GM20000 (cell line): ENCODE measurements at regions not wholly inside any gene's neighbourhood (a gene's known extent, or its start where the extent isn't known, plus 50 kb on each side); places are given as distances from the start of the nearest gene placed in this dataset.

Experiments
- DNase-seq: peaks from one replicate; pipeline ENCODE4 v3.0.0; 2012; ENCODE audit warnings: low spot score
- TF ChIP-seq, protein P1 (sequence below): IDR thresholded peaks from 2 replicates; pipeline ENCODE4 v1.5.1; 2012; ENCODE audit warnings: mild to moderate bottlenecking, control low read depth; ENCODE audit errors: extremely low read depth, missing control alignments

DNA sequence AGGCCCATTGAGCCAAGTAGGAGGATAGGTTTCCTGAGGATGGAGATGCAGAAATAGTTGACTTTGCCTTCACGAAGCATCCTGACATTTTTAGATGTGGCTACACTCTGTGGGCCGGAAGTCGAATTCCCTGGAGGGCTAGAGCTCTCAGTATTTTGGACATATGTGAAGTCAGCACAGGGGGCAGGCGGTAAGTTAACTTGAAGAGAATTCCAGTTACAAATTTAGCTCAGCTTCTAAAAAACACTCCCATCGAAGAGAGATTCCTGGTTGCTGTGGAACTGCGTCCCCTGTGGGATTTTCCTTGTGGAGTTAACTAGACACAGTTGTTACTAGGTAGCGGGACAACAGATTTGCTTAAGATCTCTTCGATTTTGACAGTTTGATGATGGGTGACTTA, 161.9 kb upstream of the RGMA start:
- DNase-seq: no peak
- TF ChIP-seq, protein P1, sequence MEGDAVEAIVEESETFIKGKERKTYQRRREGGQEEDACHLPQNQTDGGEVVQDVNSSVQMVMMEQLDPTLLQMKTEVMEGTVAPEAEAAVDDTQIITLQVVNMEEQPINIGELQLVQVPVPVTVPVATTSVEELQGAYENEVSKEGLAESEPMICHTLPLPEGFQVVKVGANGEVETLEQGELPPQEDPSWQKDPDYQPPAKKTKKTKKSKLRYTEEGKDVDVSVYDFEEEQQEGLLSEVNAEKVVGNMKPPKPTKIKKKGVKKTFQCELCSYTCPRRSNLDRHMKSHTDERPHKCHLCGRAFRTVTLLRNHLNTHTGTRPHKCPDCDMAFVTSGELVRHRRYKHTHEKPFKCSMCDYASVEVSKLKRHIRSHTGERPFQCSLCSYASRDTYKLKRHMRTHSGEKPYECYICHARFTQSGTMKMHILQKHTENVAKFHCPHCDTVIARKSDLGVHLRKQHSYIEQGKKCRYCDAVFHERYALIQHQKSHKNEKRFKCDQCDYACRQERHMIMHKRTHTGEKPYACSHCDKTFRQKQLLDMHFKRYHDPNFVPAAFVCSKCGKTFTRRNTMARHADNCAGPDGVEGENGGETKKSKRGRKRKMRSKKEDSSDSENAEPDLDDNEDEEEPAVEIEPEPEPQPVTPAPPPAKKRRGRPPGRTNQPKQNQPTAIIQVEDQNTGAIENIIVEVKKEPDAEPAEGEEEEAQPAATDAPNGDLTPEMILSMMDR: no peak

DNA sequence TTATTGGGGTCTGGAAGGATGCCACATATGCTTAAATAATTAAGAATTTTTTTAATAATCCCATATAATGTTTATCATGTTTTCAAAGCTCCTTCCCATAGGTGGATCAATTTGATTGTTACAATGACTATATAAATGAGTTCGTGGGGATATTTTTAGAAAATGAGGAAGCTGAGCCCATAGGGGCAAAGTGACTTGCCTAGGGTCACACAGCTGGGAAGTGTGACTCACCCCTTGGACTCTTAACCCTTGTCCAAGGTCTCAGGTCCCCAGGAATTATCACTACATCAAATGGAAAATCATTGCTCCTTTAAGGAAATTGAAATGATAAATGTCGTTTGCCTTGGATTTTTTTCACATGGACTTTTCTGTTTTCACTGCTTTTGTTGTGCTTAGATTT, 161.2 kb upstream of the RGMA start:
- no peak for DNase-seq
- TF ChIP-seq, protein P1: no peak

DNA sequence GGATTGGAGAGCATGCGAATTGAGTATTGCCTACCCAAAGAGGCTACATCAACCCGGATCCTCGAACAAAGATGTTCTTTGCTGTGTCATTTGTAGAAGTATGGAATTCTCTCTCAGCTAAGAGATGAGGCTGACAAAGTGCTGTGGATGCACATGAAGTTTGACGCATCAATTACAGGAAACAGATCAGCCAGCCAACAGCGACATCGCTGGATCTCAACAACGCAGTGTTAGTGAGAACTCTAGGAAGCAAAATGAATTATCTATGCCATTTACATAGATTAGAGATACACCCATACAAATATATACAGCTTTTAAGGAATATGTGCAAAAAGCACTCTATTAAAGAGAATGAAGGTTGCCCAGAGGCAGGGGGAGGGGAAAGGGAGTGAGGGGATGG, 160.6 kb upstream of the RGMA start:
- TF ChIP-seq, protein P1: no peak
- DNase-seq: no peak

DNA sequence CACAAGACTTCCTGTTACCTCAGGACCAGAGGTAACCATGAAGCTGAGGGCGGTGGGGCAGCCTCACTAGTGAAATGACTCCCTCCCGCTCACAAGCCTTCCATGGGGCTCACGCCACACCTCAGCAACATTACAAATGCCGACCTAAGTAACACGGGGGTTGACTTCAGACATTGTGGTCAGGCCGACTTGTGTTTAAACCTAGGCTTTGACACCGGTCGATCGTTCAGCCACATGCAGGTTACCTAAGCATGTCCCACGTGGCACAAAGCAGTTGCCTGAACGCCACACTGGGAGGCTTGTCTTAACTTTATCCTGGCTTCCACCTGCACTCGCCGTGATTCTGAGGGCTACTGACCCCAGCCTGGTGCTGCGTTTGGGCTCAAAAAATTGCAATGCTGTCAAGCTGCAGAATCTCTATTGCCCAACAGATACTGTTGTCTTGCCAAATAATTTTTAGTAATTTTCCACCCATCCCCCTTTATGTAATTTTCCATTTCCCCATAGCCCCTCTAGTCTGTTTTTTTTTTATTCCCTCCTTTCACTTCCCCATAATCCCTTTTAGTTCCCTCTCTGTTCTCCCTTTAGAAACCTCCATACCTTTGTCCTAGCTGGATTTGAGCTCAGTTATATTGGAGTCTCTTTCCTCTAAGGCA, 158.6 kb upstream of the RGMA start:
- DNase-seq: no peak
- TF ChIP-seq, protein P1: no peak

DNA sequence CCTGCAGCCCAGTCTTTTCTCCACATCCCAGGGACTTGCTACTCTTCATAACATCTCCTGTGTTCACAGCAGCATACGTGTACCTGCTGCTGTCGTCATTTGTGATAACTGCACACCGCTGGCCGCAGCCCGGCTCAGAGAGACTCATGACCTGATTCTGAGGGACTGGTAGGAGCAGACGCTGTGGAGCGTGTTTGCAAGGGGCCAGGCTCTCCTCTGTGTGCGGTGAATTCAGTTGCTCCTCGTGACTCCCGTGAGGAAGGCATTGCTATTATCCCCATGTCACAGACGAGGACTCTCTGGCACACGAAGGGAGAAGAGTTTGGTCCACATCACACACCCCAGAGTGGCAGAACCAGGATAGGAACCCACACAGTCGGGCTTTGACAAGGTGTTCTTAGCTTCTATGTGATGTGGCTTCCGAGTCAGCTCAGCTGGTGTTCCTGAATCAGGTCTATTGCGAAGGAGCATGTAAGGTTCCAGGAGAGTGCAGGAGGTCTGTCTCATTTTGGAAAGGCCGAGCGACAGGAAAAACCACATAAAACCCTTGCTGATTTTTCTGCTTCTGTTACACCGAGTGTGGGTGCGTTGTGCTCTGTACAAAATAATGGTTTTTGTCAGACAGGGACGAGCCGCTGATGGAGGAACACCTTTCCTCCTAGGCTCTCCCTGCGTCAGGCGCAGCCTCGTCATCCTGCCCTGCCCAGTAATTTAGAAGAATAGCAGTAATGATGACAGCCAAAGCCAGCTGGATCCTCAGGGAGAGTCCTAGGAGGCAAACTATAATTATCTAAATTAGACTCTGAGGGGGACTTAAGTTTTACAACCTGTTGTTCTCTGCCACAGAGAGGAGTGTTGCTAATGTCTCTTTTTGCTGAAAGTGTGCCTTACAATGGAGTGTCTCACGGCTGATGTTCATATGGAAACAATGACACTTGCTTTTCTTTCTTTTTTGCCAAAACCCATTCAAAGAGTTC, 157.5 kb upstream of the RGMA start:
- DNase-seq: no peak
- TF ChIP-seq, protein P1: no peak

DNA sequence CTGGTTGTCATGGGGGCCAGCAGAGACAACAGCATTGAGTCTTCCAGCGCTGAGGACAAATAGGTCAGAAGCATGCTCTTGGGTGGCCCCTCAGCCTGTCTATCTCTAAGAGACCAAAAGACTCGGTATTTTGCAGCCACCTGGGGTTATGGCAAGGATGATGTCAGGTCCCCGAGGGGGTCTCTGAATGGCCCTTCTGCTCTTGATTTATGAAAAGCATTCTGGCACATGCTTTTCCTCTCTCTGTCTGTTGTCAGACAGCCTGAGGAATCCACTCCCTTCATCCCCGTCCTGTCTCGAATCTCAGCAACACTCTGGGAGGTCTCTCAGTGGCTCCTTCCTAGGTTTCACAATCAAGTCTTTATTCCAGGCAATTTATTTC, 156.6 kb upstream of the RGMA start:
- TF ChIP-seq, protein P1: no peak
- DNase-seq: no peak
